ENCODE measurements at regions not wholly inside any gene's neighbourhood (a gene's known extent, or its start where the extent isn't known, plus 50 kb on each side); places are given as distances from the start of the nearest gene placed in this dataset.

GRCh38 chr10:104505521-104506042 lies 135.5 kb upstream of the SORCS3 start:
- DNase-seq = no peak

DNA sequence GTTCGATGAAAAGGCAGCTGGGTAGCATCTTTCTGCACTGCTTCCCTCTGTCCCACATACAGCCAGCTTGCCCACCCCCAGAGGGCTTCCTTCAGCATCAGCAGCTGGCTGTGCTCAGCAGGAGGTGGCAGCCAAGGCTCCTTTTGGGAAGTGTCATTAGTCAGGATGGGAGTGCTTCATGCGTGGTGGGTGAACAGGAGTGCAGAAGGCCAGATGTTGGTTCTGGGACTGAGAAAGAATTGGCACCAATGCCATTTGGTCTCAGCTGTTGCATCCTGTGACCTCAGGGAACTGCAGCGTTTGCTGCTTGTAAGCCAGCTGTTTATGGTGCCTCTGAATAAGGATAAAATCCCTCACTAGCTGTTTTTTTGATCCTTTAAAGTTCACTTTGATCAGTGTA lies 131.1 kb upstream of the SORCS3 start:
- DNase-seq = no peak

GRCh38 chr10:104510644-104511043 lies 130.4 kb upstream of the SORCS3 start:
- no peak for DNase-seq

DNA sequence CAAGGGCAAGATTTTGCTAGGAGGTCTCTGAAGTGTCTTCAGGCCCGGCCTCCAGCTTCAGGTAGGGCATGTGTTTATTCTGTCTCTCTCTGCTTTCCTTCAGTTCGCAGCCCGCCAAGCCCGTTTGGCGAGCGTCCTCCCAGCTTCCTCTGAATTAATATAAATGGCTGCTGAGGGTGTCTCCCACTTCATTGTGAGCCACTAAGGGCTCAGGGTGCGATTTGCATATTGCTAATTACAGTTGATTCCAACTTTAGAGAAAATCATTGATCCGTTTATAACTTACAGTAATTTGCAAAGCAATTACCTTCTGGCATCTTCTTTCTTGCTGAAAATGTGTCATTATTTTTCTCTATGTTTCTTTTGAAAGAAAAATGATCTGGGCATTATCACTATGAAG lies 128.3 kb upstream of the SORCS3 start:
- no peak for DNase-seq

GRCh38 chr10:104515678-104516199 lies 125.4 kb upstream of the SORCS3 start:
- no peak for DNase-seq

GRCh38 chr10:104516986-104517385 lies 124.1 kb upstream of the SORCS3 start:
- no peak for DNase-seq

DNA sequence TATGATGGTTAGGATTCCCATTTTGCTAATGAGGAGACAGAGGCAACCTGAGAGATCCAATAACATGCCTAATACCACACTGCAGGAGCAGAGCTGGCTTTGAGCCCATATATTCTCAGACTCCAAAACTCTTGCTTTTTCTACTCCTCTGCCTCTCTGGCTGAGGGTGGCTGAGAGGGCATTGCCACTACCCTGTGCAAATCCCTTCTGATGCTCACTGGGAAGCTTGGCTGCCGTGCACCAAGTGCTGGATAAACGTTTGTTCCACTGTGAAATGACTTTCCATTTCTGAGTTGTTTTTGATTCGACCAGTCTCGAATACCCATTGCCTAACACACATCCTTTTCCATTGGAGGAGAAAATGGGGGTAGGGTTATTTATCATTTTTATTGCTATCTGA lies 123.1 kb upstream of the SORCS3 start:
- no peak for DNase-seq

DNA sequence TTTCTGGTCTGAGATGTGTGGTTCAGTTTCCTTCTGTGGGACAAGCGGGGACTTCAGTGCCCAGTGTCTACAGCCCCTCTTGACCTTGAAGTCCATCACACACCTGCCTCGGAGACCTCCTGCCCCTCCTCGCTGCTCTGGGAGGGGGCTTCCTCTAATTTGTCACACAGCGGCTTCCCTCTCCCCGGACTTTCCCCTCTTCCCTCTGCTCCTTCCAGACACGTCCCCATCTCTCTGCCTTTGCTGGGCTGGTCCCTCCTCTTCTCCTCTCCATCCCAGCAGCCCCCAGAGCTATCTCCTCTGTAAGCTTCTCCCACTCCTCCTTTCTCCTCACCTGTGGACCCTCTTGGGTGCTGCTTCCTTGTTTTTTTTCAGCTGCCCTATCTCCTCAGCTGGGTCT lies 122.2 kb upstream of the SORCS3 start:
- no peak for DNase-seq

GRCh38 chr10:104520653-104521052 lies 120.4 kb upstream of the SORCS3 start:
- DNase-seq = no peak

GRCh38 chr10:104521901-104522694 lies 119.0 kb upstream of the SORCS3 start:
- no peak for DNase-seq

GRCh38 chr10:104526188-104526587 lies 114.9 kb upstream of the SORCS3 start:
- no peak for DNase-seq

DNA sequence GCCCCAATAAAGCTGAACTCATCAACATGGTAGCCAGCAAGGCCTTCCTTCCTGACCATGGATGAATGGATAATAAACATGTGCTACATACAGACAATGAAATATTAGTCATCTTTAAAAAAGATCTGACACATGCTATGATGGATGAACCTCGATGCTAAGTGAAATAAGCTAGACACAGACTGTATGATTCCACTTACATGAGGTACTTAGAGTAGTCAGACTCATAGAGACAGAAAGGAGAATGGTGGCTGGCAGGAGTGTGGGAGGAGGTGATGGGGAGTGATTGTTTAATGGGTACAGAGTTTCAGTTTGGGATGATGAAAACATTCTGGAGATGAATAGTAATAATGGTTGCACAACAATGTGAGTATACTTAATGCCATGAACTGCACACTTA lies 114.1 kb upstream of the SORCS3 start:
- DNase-seq = no peak

DNA sequence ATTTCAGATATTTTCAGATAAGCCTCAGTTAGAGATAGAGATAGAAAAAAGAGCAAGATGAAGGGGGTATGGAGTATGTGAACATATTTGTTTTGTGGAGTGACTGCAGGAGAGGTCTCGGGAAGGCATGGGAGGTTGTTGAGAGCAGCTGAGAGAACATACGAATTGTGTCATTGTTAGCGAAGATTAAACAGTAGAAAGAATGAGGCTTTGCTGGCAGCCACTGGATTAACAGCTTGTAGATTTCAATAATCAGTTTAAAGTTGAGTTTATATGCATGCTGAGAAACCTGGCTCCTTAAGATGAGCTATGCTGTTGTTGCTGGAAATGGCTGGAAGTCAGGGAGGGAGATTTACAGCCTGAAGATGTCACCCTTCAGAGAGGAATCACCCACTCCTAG lies 100.9 kb upstream of the SORCS3 start:
- DNase-seq = no peak

GRCh38 chr10:104541820-104542219 lies 99.3 kb upstream of the SORCS3 start:
- DNase-seq = no peak

GRCh38 chr10:104546336-104546735 lies 94.8 kb upstream of the SORCS3 start:
- DNase-seq = no peak

GRCh38 chr10:104546756-104547155 lies 94.3 kb upstream of the SORCS3 start:
- DNase-seq = no peak

DNA sequence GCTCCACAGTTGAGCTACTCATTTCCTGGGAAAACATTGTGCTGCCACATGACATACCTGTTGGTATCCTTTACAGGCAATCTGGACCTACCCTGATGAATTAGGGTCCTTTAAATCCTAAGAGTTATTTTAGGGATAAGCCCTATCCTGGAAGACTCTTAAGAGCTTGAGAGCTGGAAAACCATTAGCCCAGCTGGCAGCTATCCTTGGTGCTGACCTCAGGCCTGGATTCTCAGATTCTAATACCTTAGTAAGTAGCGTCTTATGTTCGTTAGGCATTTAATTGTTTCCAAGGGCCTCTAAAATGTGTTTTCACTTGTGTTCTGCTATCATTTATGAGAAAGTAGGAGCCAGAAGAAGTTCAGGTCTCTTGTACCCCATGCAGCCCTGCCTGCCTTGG lies 93.0 kb upstream of the SORCS3 start:
- peak; percentile 63 for DNase-seq

GRCh38 chr10:104556831-104557230 lies 84.3 kb upstream of the SORCS3 start:
- DNase-seq = no peak

- DNase-seq = no peak
Measured at GRCh38 chr10:104557966-104558365, 83.1 kb upstream of the SORCS3 start.

- no peak for DNase-seq
Measured at GRCh38 chr10:104559935-104560334, 81.2 kb upstream of the SORCS3 start.

- no peak for DNase-seq
Measured at GRCh38 chr10:104563051-104563450, 78.0 kb upstream of the SORCS3 start.

GRCh38 chr10:104563548-104563947 lies 77.5 kb upstream of the SORCS3 start:
- DNase-seq = no peak

DNA sequence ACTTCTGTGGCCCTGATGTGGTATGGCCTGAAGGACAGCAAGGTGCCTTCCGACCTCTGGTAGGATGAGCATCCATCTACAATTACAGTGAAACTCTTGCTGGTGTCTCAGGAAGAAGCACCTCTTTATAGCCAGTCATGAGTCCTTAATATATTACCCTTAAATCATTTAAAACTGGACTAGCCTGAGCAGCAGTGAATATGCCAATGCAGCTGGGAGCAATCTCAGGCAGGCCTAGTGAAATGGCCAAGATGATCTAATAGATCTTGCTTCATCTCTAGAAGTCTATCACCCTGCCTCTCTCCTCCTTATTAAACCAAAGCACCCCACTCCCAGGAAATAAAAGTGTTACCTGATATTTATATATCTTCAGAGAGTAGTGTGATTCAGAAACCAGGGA lies 66.7 kb upstream of the SORCS3 start:
- DNase-seq = no peak

- no peak for DNase-seq
Measured at GRCh38 chr10:104574838-104575237, 66.3 kb upstream of the SORCS3 start.

GRCh38 chr10:104576611-104577010 lies 64.5 kb upstream of the SORCS3 start:
- no peak for DNase-seq

Measured in islet precursor cell (in vitro differentiated cells).